ENCODE measurements at regions not wholly inside any gene's neighbourhood (a gene's known extent, or its start where the extent isn't known, plus 50 kb on each side); places are given as distances from the start of the nearest gene placed in this dataset.

GRCh38 chr13:107211073-107211472, 643.1 kb upstream of the ARGLU1 start:
- Mint-ChIP-seq H3K4me3 (ENCODE audit: low read depth) (peak overlapping the region; percentile 23), H3K27ac (no peak overlapping the region), H3K27me3 (peaks cover 12% of the 10 kb centered on the region), H3K36me3 (ENCODE audit: insufficient read depth) (no peaks in the 10 kb centered on the region), H3K4me1 (ENCODE audit: low read depth) (peaks cover 15% of the 10 kb centered on the region), H3K9me3 (ENCODE audit: low read depth) (no peaks in the 10 kb centered on the region)
- DNase-seq (ENCODE audit: low spot score, unreplicated experiment): peak; percentile 60
- peak; percentile 93 for TF ChIP-seq CTCF (IDR thresholded peaks at IDR 0.05; ENCODE audit: unreplicated experiment)

GRCh38 chr13:107210723-107211030, 642.7 kb upstream of the ARGLU1 start:
- H3K27ac Mint-ChIP-seq: no peak overlapping the region
- peak overlapping the region; percentile 23 for H3K4me3 Mint-ChIP-seq (ENCODE audit: low read depth)
- no peak for DNase-seq (ENCODE audit: low spot score, unreplicated experiment)
- peaks cover 15% of the 10 kb centered on the region for H3K4me1 Mint-ChIP-seq (ENCODE audit: low read depth)
- no peaks in the 10 kb centered on the region for H3K9me3 Mint-ChIP-seq (ENCODE audit: low read depth)
- H3K36me3 Mint-ChIP-seq (ENCODE audit: insufficient read depth): no peaks in the 10 kb centered on the region
- peaks cover 12% of the 10 kb centered on the region for H3K27me3 Mint-ChIP-seq
- no peak for TF ChIP-seq CTCF (IDR thresholded peaks at IDR 0.05; ENCODE audit: unreplicated experiment)

- no peak for DNase-seq (ENCODE audit: low spot score, unreplicated experiment)
- H3K27ac Mint-ChIP-seq: no peak overlapping the region
- no peak for TF ChIP-seq CTCF (IDR thresholded peaks at IDR 0.05; ENCODE audit: unreplicated experiment)
- peaks cover 19% of the 10 kb centered on the region for H3K4me1 Mint-ChIP-seq (ENCODE audit: low read depth)
- H3K27me3 Mint-ChIP-seq: peaks cover 12% of the 10 kb centered on the region
- H3K4me3 Mint-ChIP-seq (ENCODE audit: low read depth): peak overlapping the region; percentile 23
- H3K36me3 Mint-ChIP-seq (ENCODE audit: insufficient read depth): no peaks in the 10 kb centered on the region
- H3K9me3 Mint-ChIP-seq (ENCODE audit: low read depth): no peaks in the 10 kb centered on the region
Measured at GRCh38 chr13:107209824-107210722, 642.1 kb upstream of the ARGLU1 start.

- Mint-ChIP-seq H3K27ac (no peak overlapping the region), H3K27me3 (peaks cover 7% of the 10 kb centered on the region), H3K9me3 (ENCODE audit: low read depth) (no peaks in the 10 kb centered on the region), H3K36me3 (ENCODE audit: insufficient read depth) (no peaks in the 10 kb centered on the region), H3K4me1 (ENCODE audit: low read depth) (peaks cover 20% of the 10 kb centered on the region), H3K4me3 (ENCODE audit: low read depth) (no peak overlapping the region)
- no peak for DNase-seq (ENCODE audit: low spot score, unreplicated experiment)
- no peak for TF ChIP-seq CTCF (IDR thresholded peaks at IDR 0.05; ENCODE audit: unreplicated experiment)
Measured at GRCh38 chr13:107208889-107209288, 641.0 kb upstream of the ARGLU1 start.

GRCh38 chr13:107205318-107206104, 637.6 kb upstream of the ARGLU1 start:
- Mint-ChIP-seq H3K27me3 (peaks cover 6% of the 10 kb centered on the region), H3K9me3 (ENCODE audit: low read depth) (peaks cover 3% of the 10 kb centered on the region), H3K27ac (no peak overlapping the region), H3K36me3 (ENCODE audit: insufficient read depth) (no peaks in the 10 kb centered on the region), H3K4me1 (ENCODE audit: low read depth) (peaks cover 15% of the 10 kb centered on the region), H3K4me3 (ENCODE audit: low read depth) (peak overlapping the region; percentile 9)
- TF ChIP-seq CTCF (IDR thresholded peaks at IDR 0.05; ENCODE audit: unreplicated experiment): peak; percentile 99
- DNase-seq (ENCODE audit: low spot score, unreplicated experiment): peak; percentile 76

Data from progenitor cell of endocrine pancreas (in vitro differentiated cells).